PC-9 (cell line): ENCODE measurements at regions not wholly inside any gene's neighbourhood (a gene's known extent, or its start where the extent isn't known, plus 50 kb on each side); places are given as distances from the start of the nearest gene placed in this dataset.
"Not testable (repeated sequence)": the region's sequence is repeated elsewhere in the genome, so short reads cannot be mapped to it uniquely, and the experiment has no call there.

Source experiments
- BruUV-seq: library from RNA; stranded (reverse); fragments of 400-500 nt; replicated peaks from 2 replicates; lab custom pipeline; 2021; lab: Mats Ljungman, UMichigan
- CTCF ChIA-PET: fragments of 300-600 bp; sonication (Branson Sonifier 250); formaldehyde crosslinking; loops from one replicate; lab custom pipeline; 2022; ENCODE audit warnings: antibody characterized with exemption; lab: Charles Lee
- POLR2A ChIA-PET: fragments of 300-600 bp; sonication (Branson Sonifier 250); formaldehyde crosslinking; loops from one replicate; lab custom pipeline; 2022; ENCODE audit warnings: antibody characterized with exemption; ENCODE audit not compliant: unreplicated experiment; lab: Charles Lee
- DNase-seq, 2 experiments: peaks; one replicate each; pipeline versions ENCODE4 v3.0.0 to v3.0.0-alpha.2; 2015 to 2022; ENCODE audit warnings: mixed read lengths in 1 of 2
- H2AFZ ChIP-seq: fragments of 200-600 bp; sonication (generic); 2 replicates; pipeline ENCODE4 v1.8.1; 2017; ENCODE audit warnings: antibody characterized with exemption
- H3F3A ChIP-seq: fragments of 200-600 bp; sonication (generic); 2 replicates; pipeline ENCODE4 v1.8.1; 2017; ENCODE audit warnings: antibody characterized with exemption, mild to moderate bottlenecking, low read depth; ENCODE audit not compliant: insufficient read depth
- H3K27ac ChIP-seq: fragments of 200-600 bp; sonication (generic); 2 replicates; pipeline ENCODE4 v1.6.1; 2016; ENCODE audit warnings: mixed run types
- H3K27me3 ChIP-seq: fragments of 200-600 bp; sonication (generic); 2 replicates; pipeline ENCODE4 v1.6.1; 2016; ENCODE audit warnings: low read depth, mixed run types; ENCODE audit not compliant: insufficient read depth
- H3K36me3 ChIP-seq: fragments of 200-600 bp; sonication (generic); 2 replicates; pipeline ENCODE4 v1.6.1; 2016; ENCODE audit warnings: low read depth, mixed run types
- H3K4me1 ChIP-seq: fragments of 200-600 bp; sonication (generic); replicated peaks from 2 replicates; pipeline ENCODE4 v1.6.1; 2016; ENCODE audit warnings: mixed run types; ENCODE audit not compliant: insufficient read depth
- H3K4me2 ChIP-seq: fragments of 200-600 bp; sonication (generic); 2 replicates; pipeline ENCODE4 v1.6.1; 2017; ENCODE audit warnings: mixed run types
- H3K4me3 ChIP-seq: fragments of 200-600 bp; sonication (generic); 2 replicates; pipeline ENCODE4 v1.6.1; 2016; ENCODE audit warnings: mixed run types
- H3K79me2 ChIP-seq: fragments of 200-600 bp; sonication (generic); 2 replicates; pipeline ENCODE4 v1.6.1; 2017; ENCODE audit warnings: low read depth, mixed run types
- H3K9me2 ChIP-seq: fragments of 200-600 bp; sonication (generic); 2 replicates; pipeline ENCODE4 v1.8.1; 2017; ENCODE audit warnings: mild to moderate bottlenecking; ENCODE audit not compliant: insufficient read depth
- H3K9me3 ChIP-seq: fragments of 200-600 bp; sonication (generic); 2 replicates; pipeline ENCODE4 v1.8.1; 2016; ENCODE audit warnings: low read depth; ENCODE audit not compliant: insufficient read depth
- H4K20me1 ChIP-seq: fragments of 200-600 bp; sonication (generic); 2 replicates; pipeline ENCODE4 v1.8.1; 2017; ENCODE audit not compliant: insufficient read depth
- EZH2 ChIP-seq: fragments of 200-600 bp; sonication (generic); IDR thresholded peaks from 2 replicates; pipeline ENCODE4 v1.8.0; 2017; ENCODE audit warnings: antibody characterized with exemption, low read depth
- intact Hi-C: fragments of 100-400 bp; cut with micrococcal nuclease; formaldehyde crosslinking; loops from one replicate; pipeline ENCODE4 v1.10.0; 2022; ENCODE audit not compliant: unreplicated experiment
- TF ChIP-seq, protein P1 (sequence below): fragments of 200-600 bp; sonication (generic); conservative IDR thresholded peaks from 2 replicates; pipeline ENCODE4 v1.6.1; 2017; ENCODE audit warnings: mixed run types, antibody characterized with exemption, mild to moderate bottlenecking, moderate library complexity

DNA sequence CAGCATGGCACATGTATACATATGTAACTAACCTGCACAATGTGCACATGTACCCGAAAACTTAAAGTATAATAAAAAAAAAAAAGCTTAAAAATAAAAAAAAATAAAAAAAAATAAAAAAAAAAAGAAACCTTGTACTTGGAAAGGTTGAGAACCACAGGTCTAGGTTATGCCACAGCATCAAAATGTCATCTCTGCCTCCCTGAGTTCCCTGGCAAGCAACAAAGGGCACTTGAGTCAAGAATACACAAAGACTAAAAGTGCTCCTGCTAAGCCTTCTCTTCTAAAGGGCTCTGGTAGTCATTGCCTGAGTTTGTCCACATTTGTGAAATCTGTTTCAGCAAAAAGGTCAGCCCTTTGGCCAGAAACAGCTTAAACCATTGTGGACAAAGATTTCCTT lies 395.8 kb upstream of the CCDC54 start:
- DNase-seq = no peak
- no peaks in the 10 kb centered on the region for H4K20me1 ChIP-seq
- H3F3A ChIP-seq = no peaks in the 10 kb centered on the region
- H3K36me3 ChIP-seq = no peaks in the 10 kb centered on the region
- no peaks in the 10 kb centered on the region for H3K9me3 ChIP-seq
- CTCF ChIA-PET = no interaction called here
- H2AFZ ChIP-seq = no peak overlapping the region
- H3K4me2 ChIP-seq = peak overlapping the region; percentile 8; the same call in 1 of the 2 replicates
- H3K79me2 ChIP-seq = no peaks in the 10 kb centered on the region
- no peak overlapping the region for H3K27ac ChIP-seq
- no TSS peak for BruUV-seq
- POLR2A ChIA-PET = no interaction called here
- TF ChIP-seq, protein P1, sequence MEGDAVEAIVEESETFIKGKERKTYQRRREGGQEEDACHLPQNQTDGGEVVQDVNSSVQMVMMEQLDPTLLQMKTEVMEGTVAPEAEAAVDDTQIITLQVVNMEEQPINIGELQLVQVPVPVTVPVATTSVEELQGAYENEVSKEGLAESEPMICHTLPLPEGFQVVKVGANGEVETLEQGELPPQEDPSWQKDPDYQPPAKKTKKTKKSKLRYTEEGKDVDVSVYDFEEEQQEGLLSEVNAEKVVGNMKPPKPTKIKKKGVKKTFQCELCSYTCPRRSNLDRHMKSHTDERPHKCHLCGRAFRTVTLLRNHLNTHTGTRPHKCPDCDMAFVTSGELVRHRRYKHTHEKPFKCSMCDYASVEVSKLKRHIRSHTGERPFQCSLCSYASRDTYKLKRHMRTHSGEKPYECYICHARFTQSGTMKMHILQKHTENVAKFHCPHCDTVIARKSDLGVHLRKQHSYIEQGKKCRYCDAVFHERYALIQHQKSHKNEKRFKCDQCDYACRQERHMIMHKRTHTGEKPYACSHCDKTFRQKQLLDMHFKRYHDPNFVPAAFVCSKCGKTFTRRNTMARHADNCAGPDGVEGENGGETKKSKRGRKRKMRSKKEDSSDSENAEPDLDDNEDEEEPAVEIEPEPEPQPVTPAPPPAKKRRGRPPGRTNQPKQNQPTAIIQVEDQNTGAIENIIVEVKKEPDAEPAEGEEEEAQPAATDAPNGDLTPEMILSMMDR = no peak
- no peak for TF ChIP-seq EZH2
- no peaks in the 10 kb centered on the region for H3K4me1 ChIP-seq
- H3K27me3 ChIP-seq = no peaks in the 10 kb centered on the region
- H3K4me3 ChIP-seq = no peak overlapping the region
- H3K9me2 ChIP-seq = no peaks in the 10 kb centered on the region
- intact Hi-C loops = no loop called here

DNA sequence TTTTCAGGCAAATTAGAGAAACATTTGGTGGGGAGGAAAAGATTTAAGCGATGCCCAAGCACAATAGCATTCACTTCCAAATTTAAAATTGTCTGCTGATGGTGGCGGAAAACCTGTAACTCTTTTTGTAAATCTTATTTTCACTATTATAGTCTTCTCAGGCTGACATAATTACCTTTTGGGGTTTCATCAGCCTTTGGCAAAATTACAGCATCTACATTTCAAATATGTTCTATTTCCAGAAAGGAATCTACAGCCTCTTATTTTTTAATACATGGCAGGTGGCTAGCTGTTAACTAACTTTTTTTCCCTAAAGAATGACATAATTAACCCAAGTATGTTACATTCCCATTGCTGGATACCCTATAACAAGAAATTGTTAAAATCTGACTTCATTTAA lies 391.5 kb upstream of the CCDC54 start:
- no peaks in the 10 kb centered on the region for H4K20me1 ChIP-seq
- H3K9me2 ChIP-seq = no peaks in the 10 kb centered on the region; the same call in 1 of the 2 replicates
- H2AFZ ChIP-seq = no peak overlapping the region
- H3K36me3 ChIP-seq = no peaks in the 10 kb centered on the region
- intact Hi-C loops = no loop called here
- H3K79me2 ChIP-seq = no peaks in the 10 kb centered on the region
- ChIA-PET CTCF (no interaction called here), POLR2A (no interaction called here)
- no peak for DNase-seq
- H3K27me3 ChIP-seq = no peaks in the 10 kb centered on the region
- H3F3A ChIP-seq = no peaks in the 10 kb centered on the region
- TF ChIP-seq EZH2 = no peak
- TF ChIP-seq, protein P1 = no peak
- H3K4me3 ChIP-seq = no peak overlapping the region
- no peak overlapping the region for H3K27ac ChIP-seq
- no peak overlapping the region for H3K4me2 ChIP-seq
- no peaks in the 10 kb centered on the region for H3K4me1 ChIP-seq
- peaks cover 11% of the 10 kb centered on the region for H3K9me3 ChIP-seq
- no TSS peak for BruUV-seq

DNA sequence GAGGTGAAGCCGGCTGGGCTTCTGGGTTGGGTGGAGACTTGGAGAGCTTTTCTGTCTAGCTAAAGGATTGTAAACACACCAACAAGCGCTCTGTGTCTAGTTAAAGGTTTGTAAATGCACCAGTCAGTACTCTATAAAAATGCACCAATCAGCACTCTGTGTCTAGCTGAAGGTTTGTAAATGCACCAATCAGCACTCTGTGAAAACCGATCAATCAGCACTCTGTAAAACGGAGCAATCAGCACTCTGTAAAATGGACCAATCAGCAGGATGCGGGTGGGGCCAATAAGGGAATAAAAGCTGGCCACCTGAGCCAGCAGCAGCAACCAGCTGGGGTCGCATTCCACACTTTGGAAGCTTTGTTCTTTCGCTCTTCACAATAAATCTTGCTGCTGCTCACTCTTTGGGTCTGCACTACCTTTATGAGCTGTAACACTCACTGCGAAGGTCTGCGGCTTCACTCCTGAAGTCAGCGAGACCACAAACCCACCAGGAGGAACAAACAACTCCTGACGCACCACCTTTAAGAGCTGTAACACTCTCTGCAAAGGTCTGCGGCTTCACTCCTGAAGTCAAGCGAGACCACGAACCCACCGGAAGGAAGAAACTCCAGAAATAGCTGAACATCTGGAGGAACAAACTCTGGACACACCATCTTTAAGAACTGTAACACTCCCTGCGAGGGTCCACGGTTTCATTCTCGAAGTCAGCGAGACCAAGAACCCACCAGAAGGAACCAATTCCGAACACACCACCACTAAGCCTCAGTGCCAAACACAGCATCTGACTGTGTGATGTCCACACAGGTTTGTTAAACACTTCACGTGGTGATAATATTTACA lies 378.2 kb upstream of the CCDC54 start:
- H3K27me3 ChIP-seq, H3F3A ChIP-seq, intact Hi-C loops, H4K20me1 ChIP-seq, H3K36me3 ChIP-seq, DNase-seq, CTCF ChIA-PET, H3K9me3 ChIP-seq, H3K27ac ChIP-seq, BruUV-seq, H3K4me1 ChIP-seq, H2AFZ ChIP-seq, H3K4me2 ChIP-seq, H3K4me3 ChIP-seq, H3K9me2 ChIP-seq, H3K79me2 ChIP-seq: not testable (repeated sequence)
- POLR2A ChIA-PET = interaction anchor here (0.7 kb wide), 1 partner anchor 10 kb away, joined by 4 read pairs; no protein-coding TSS in a partner anchor
